ENCODE measurements at regions not wholly inside any gene's neighbourhood (a gene's known extent, or its start where the extent isn't known, plus 50 kb on each side); places are given as distances from the start of the nearest gene placed in this dataset.

GRCh38 chr10:131676800-131677421, 223.9 kb upstream of the PPP2R2D start:
- CTCF ChIA-PET (ENCODE audit: low intra/inter-chr PET ratio, low total read pairs): no interaction called here
- ATAC-seq: no peak
- WGBS (ENCODE audit: low lambda C conversion rate): 46% methylated on average over 9 of the region's 19 CpGs
- H3K27me3 ChIP-seq (ENCODE audit: control insufficient read depth in 1 of 2, insufficient read depth in 2 of 2, low read length in 2 of 2): peaks cover 0 to 10% of the 10 kb centered on the region in 2 experiments; a peak in 2 of 5 replicates
- no peaks in the 10 kb centered on the region for H4K20me1 ChIP-seq (ENCODE audit: insufficient read depth, low read length)
- BruUV-seq (replicated peaks): no TSS peak
- no peak for DNase-seq (ENCODE audit: low spot score)
- no peaks in the 10 kb centered on the region for H3K79me2 ChIP-seq (ENCODE audit: insufficient read depth, low read length)
- H3K4me2 ChIP-seq (ENCODE audit: low read depth, low read length): no peak overlapping the region
- TF ChIP-seq HIVEP1 (CRISPR knock-in tag; IDR thresholded peaks at IDR 0.05): no peak
- no peak for TF ChIP-seq HNRNPLL (IDR thresholded peaks at IDR 0.05; ENCODE audit: low read depth, low read length, poor library complexity, severe bottlenecking)
- TF ChIP-seq ZKSCAN1 (IDR thresholded peaks at IDR 0.05; ENCODE audit: low read length): no peak
- H3K9ac ChIP-seq (ENCODE audit: insufficient read depth, low read depth, low read length): no peak overlapping the region
- no peak for FAIRE-seq
- in situ Hi-C loops (cut with HindIII; ENCODE audit: extremely low pct_ligation_motif_present, low pct_unique_long_range_greater_than_20kb) (no loop called here), intact Hi-C loops (cut with micrococcal nuclease; ENCODE audit: unreplicated experiment) (no loop called here)
- POLR2A ChIA-PET: no interaction called here
- no peak overlapping the region for H2AFZ ChIP-seq (ENCODE audit: low read length)
- H3K4me3 ChIP-seq (replicated peaks in 1 of 3; ENCODE audit: insufficient read depth in 1 of 3, low read depth in 2 of 3, low read length in 3 of 3): no peak overlapping the region
- H3K4me1 ChIP-seq (ENCODE audit: insufficient read depth, low read length): no peaks in the 10 kb centered on the region
- no peaks in the 10 kb centered on the region for H3K9me3 ChIP-seq (ENCODE audit: low read length)
- no peak overlapping the region for H3K27ac ChIP-seq (ENCODE audit: extremely low read length, insufficient read depth, low read length)
- no peaks in the 10 kb centered on the region for H3K36me3 ChIP-seq (replicated peaks in 1 of 2; ENCODE audit: control insufficient read depth in 1 of 2, insufficient read depth in 2 of 2, low read length in 2 of 2)

GRCh38 chr10:131677671-131678070, 223.1 kb upstream of the PPP2R2D start:
- POLR2A ChIA-PET: no interaction called here
- no peak for FAIRE-seq
- intact Hi-C loops (cut with micrococcal nuclease; ENCODE audit: unreplicated experiment): no loop called here
- TF ChIP-seq ARNT (IDR thresholded peaks at IDR 0.05) (no peak), ZBTB40 (IDR thresholded peaks at IDR 0.05) (no peak), ZBTB40 (CRISPR knock-in tag; IDR thresholded peaks at IDR 0.05) (no peak), SP2 (CRISPR knock-in tag; IDR thresholded peaks at IDR 0.05) (no peak), CBFB (CRISPR knock-in tag; IDR thresholded peaks at IDR 0.05) (no peak), ZNF747 (CRISPR knock-in tag; IDR thresholded peaks at IDR 0.05; ENCODE audit: borderline replicate concordance) (no peak), ZNF558 (CRISPR knock-in tag; IDR thresholded peaks at IDR 0.05; ENCODE audit: borderline replicate concordance) (no peak), ETV5 (CRISPR knock-in tag; IDR thresholded peaks at IDR 0.05; ENCODE audit: borderline replicate concordance) (no peak)

More at GRCh38 chr10:131677671-131678070, 223.1 kb upstream of the PPP2R2D start:
- Histone ChIP-seq H3K27me3 (ENCODE audit: control insufficient read depth in 1 of 2, insufficient read depth in 2 of 2, low read length in 2 of 2) (peaks cover 0 to 10% of the 10 kb centered on the region in 2 experiments; a peak in 2 of 5 replicates), H3K4me3 (replicated peaks in 1 of 3; ENCODE audit: insufficient read depth in 1 of 3, low read depth in 2 of 3, low read length in 3 of 3) (no peak overlapping the region), H3K9me3 (ENCODE audit: low read length) (no peaks in the 10 kb centered on the region), H3K4me2 (ENCODE audit: low read depth, low read length) (no peak overlapping the region), H3K9ac (ENCODE audit: insufficient read depth, low read depth, low read length) (no peak overlapping the region), H2AFZ (ENCODE audit: low read length) (no peak overlapping the region), H4K20me1 (ENCODE audit: insufficient read depth, low read length) (no peaks in the 10 kb centered on the region), H3K36me3 (replicated peaks in 1 of 2; ENCODE audit: control insufficient read depth in 1 of 2, insufficient read depth in 2 of 2, low read length in 2 of 2) (no peaks in the 10 kb centered on the region), H3K27ac (ENCODE audit: extremely low read length, insufficient read depth, low read length) (no peak overlapping the region), H3K79me2 (ENCODE audit: insufficient read depth, low read length) (no peaks in the 10 kb centered on the region), H3K4me1 (ENCODE audit: insufficient read depth, low read length) (no peaks in the 10 kb centered on the region)
- DNase-seq (ENCODE audit: low spot score) (no peak), ATAC-seq (no peak)
- WGBS (ENCODE audit: low lambda C conversion rate): 15% methylated on average over 4 of the region's 8 CpGs
- CTCF ChIA-PET (ENCODE audit: low intra/inter-chr PET ratio, low total read pairs): no interaction called here
- in situ Hi-C loops (cut with HindIII; ENCODE audit: extremely low pct_ligation_motif_present, low pct_unique_long_range_greater_than_20kb): no loop called here
- no TSS peak for BruUV-seq (replicated peaks)
